HEK293 (cell line): ENCODE measurements at regions not wholly inside any gene's neighbourhood (a gene's known extent, or its start where the extent isn't known, plus 50 kb on each side); places are given as distances from the start of the nearest gene placed in this dataset.

Experiments
- ATF2 ChIP-seq: fragments of 450-650 bp; formaldehyde crosslinking; IDR thresholded peaks from 2 replicates; pipeline ENCODE4 v1.5.1; 2016; ENCODE audit warnings: missing biosample characterization, missing genetic modification characterization, low read depth
- CTCF ChIP-seq: fragments of 450-650 bp; formaldehyde crosslinking; IDR thresholded peaks from 2 replicates; pipeline ENCODE4 v1.5.1; 2016; ENCODE audit warnings: missing biosample characterization, missing genetic modification characterization
- SETDB1 ChIP-seq: IDR thresholded peaks from one replicate; pipeline ENCODE4 v1.6.1; 2017; ENCODE audit warnings: mild to moderate bottlenecking, low read length, moderate library complexity, mixed read lengths; ENCODE audit not compliant: insufficient read length
- SP2 ChIP-seq: fragments of 450-650 bp; formaldehyde crosslinking; IDR thresholded peaks from 2 replicates; pipeline ENCODE4 v1.5.1; 2016; ENCODE audit warnings: missing biosample characterization, missing genetic modification characterization
- ZFP3 ChIP-seq: fragments of 450-650 bp; formaldehyde crosslinking; IDR thresholded peaks from 2 replicates; pipeline ENCODE4 v1.5.1; 2016; ENCODE audit warnings: low read depth, missing biosample characterization, missing genetic modification characterization
- ZFP37 ChIP-seq: fragments of 450-650 bp; formaldehyde crosslinking; IDR thresholded peaks from 2 replicates; pipeline ENCODE4 v1.5.1; 2016; ENCODE audit warnings: missing biosample characterization, missing genetic modification characterization
- ZFP41 ChIP-seq: fragments of 450-650 bp; formaldehyde crosslinking; IDR thresholded peaks from 2 replicates; pipeline ENCODE4 v1.5.1; 2016; ENCODE audit warnings: missing biosample characterization, missing genetic modification characterization, borderline replicate concordance
- ZNF624 ChIP-seq: fragments of 450-650 bp; formaldehyde crosslinking; IDR thresholded peaks from 2 replicates; pipeline ENCODE4 v1.5.1; 2017; ENCODE audit warnings: missing biosample characterization, missing genetic modification characterization

- TF ChIP-seq SETDB1 (no peak), SP2 (tag by site-specific recombination) (no peak), CTCF (tag by site-specific recombination) (no peak), ATF2 (no peak), ZNF624 (no peak), ZFP41 (tag by site-specific recombination) (no peak), ZFP3 (tag by site-specific recombination) (no peak), ZFP37 (tag by site-specific recombination) (no peak)
Observed at GRCh38 chr5:111585946-111586345, 73.6 kb upstream of the STARD4 start.
